H9 (cell line): ENCODE measurements at regions not wholly inside any gene's neighbourhood (a gene's known extent, or its start where the extent isn't known, plus 50 kb on each side); places are given as distances from the start of the nearest gene placed in this dataset.

Experiments
- DNase-seq: peaks from one replicate; pipeline ENCODE4 v3.0.0-alpha.2; 2017
- H2AFZ ChIP-seq: one replicate; pipeline ENCODE4 v1.6.1; 2013; ENCODE audit warnings: mild to moderate bottlenecking, low read length, control low read depth, moderate library complexity
- H2AK5ac ChIP-seq: 2 replicates; pipeline ENCODE4 v1.6.1; 2013; ENCODE audit warnings: low read length, control low read depth, mixed read lengths; ENCODE audit not compliant: insufficient read length
- H2BK120ac ChIP-seq: one replicate; pipeline ENCODE4 v1.6.1; 2013; ENCODE audit warnings: low read depth, mild to moderate bottlenecking, low read length, control low read depth, inconsistent platforms; ENCODE audit not compliant: poor library complexity, severe bottlenecking
- H2BK12ac ChIP-seq: 2 replicates; pipeline ENCODE4 v1.6.1; 2013; ENCODE audit warnings: low read length, control low read depth, mixed read lengths, low read depth; ENCODE audit not compliant: insufficient read length
- H2BK15ac ChIP-seq: 2 replicates; pipeline ENCODE4 v1.6.1; 2013; ENCODE audit warnings: low read depth, low read length, control low read depth
- H2BK20ac ChIP-seq: one replicate; pipeline ENCODE4 v1.6.1; 2013; ENCODE audit warnings: low read depth, mild to moderate bottlenecking, low read length, control low read depth, inconsistent platforms; ENCODE audit not compliant: poor library complexity, severe bottlenecking
- H2BK5ac ChIP-seq: 2 replicates; pipeline ENCODE4 v1.6.1; 2013; ENCODE audit warnings: low read length, control low read depth, mixed read lengths; ENCODE audit not compliant: insufficient read length
- H3K14ac ChIP-seq: 2 replicates; pipeline ENCODE4 v1.6.1; 2013; ENCODE audit warnings: low read length, control low read depth; ENCODE audit not compliant: insufficient read depth
- H3K18ac ChIP-seq: 2 replicates; pipeline ENCODE4 v1.6.1; 2013; ENCODE audit warnings: low read depth, mild to moderate bottlenecking, mixed read lengths, low read length, control low read depth; ENCODE audit not compliant: insufficient read length
- H3K23ac ChIP-seq: 2 replicates; pipeline ENCODE4 v1.6.1; 2013; ENCODE audit warnings: low read length, control low read depth, mixed read lengths, low read depth; ENCODE audit not compliant: insufficient read length
- H3K23me2 ChIP-seq: 2 replicates; pipeline ENCODE4 v1.6.1; 2013; ENCODE audit warnings: low read depth, mild to moderate bottlenecking, mixed read lengths, low read length, control low read depth; ENCODE audit not compliant: insufficient read length, poor library complexity, severe bottlenecking
- H3K27ac ChIP-seq: 2 replicates; pipeline ENCODE4 v1.5.1; 2013; ENCODE audit warnings: low read length, control low read depth, mixed read lengths, low read depth; ENCODE audit not compliant: insufficient read length
- H3K27me3 ChIP-seq: 2 replicates; pipeline ENCODE4 v1.6.1; 2013; ENCODE audit warnings: low read length, control low read depth, inconsistent platforms; ENCODE audit not compliant: insufficient read depth
- H3K4ac ChIP-seq: 2 replicates; pipeline ENCODE4 v1.6.1; 2013; ENCODE audit warnings: low read depth, mild to moderate bottlenecking, control low read depth, inconsistent platforms, low read length, moderate library complexity
- H3K4me1 ChIP-seq: 2 replicates; pipeline ENCODE4 v1.6.1; 2013; ENCODE audit warnings: low read length, control low read depth, inconsistent platforms; ENCODE audit not compliant: insufficient read depth
- H3K4me2 ChIP-seq: 2 replicates; pipeline ENCODE4 v1.6.1; 2013; ENCODE audit warnings: low read length, control low read depth, mixed read lengths; ENCODE audit not compliant: insufficient read length, insufficient read depth
- H3K56ac ChIP-seq: 2 replicates; pipeline ENCODE4 v1.6.1; 2013; ENCODE audit warnings: low read depth, mild to moderate bottlenecking, mixed read lengths, low read length, control low read depth; ENCODE audit not compliant: insufficient read length
- H3K79me1 ChIP-seq: 2 replicates; pipeline ENCODE4 v1.6.1; 2013; ENCODE audit warnings: low read depth, mild to moderate bottlenecking, moderate library complexity, low read length, control low read depth, inconsistent platforms; ENCODE audit not compliant: insufficient read depth, poor library complexity, severe bottlenecking
- H3K79me2 ChIP-seq: 2 replicates; pipeline ENCODE4 v1.6.1; 2013; ENCODE audit warnings: low read length, control low read depth, inconsistent platforms; ENCODE audit not compliant: insufficient read depth
- H3K9ac ChIP-seq: 2 replicates; pipeline ENCODE4 v1.6.1; 2013; ENCODE audit warnings: low read length, control low read depth, mixed read lengths; ENCODE audit not compliant: insufficient read length; ENCODE audit errors: extremely low read depth
- H3K9me3 ChIP-seq: one replicate; pipeline ENCODE4 v1.6.1; 2013; ENCODE audit warnings: low read depth, low read length, inconsistent platforms; ENCODE audit not compliant: control insufficient read depth
- H3T11ph ChIP-seq: one replicate; pipeline ENCODE4 v1.6.1; 2013; ENCODE audit warnings: mild to moderate bottlenecking, low read length, control low read depth, inconsistent platforms
- H4K20me1 ChIP-seq: one replicate; pipeline ENCODE4 v1.6.1; 2013; ENCODE audit not compliant: control insufficient read depth, insufficient read length, insufficient read depth
- H4K5ac ChIP-seq: 2 replicates; pipeline ENCODE4 v1.6.1; 2013; ENCODE audit warnings: low read depth, mild to moderate bottlenecking, mixed read lengths, low read length, control low read depth; ENCODE audit not compliant: insufficient read length
- H4K8ac ChIP-seq: replicated peaks from 2 replicates; pipeline ENCODE4 v1.6.1; 2013; ENCODE audit warnings: low read length, control low read depth, mixed read lengths, low read depth; ENCODE audit not compliant: insufficient read length
- H4K91ac ChIP-seq: 2 replicates; pipeline ENCODE4 v1.6.1; 2013; ENCODE audit warnings: low read depth, mild to moderate bottlenecking, moderate library complexity, mixed read lengths, low read length, control low read depth; ENCODE audit not compliant: insufficient read length
- H3K27ac Mint-ChIP-seq, 3 experiments: 2 replicates in 2 of 3; 3 replicates in 1 of 3; pipeline ENCODE4 v1.8.0; 2020 to 2021; ENCODE audit warnings: mixed read lengths in 3 of 3, mild to moderate bottlenecking in 1 of 3, moderate library complexity in 1 of 3
- H3K27me3 Mint-ChIP-seq: 2 replicates; pipeline ENCODE4 v1.8.0; 2021; ENCODE audit warnings: low read depth, mild to moderate bottlenecking, moderate library complexity, mixed read lengths
- H3K36me3 Mint-ChIP-seq, 3 experiments: 2 replicates in 2 of 3; 3 replicates in 1 of 3; pipeline ENCODE4 v1.8.0; 2020 to 2021; ENCODE audit warnings: low read depth in 3 of 3, mixed read lengths in 3 of 3; ENCODE audit not compliant: insufficient read depth in 1 of 3
- H3K4me1 Mint-ChIP-seq, 2 experiments: 2 replicates each; pipeline ENCODE4 v1.8.0; 2020; ENCODE audit warnings: mixed read lengths in 2 of 2
- H3K4me3 Mint-ChIP-seq, 2 experiments: 2 replicates in 1 of 2; 3 replicates in 1 of 2; pipeline ENCODE4 v1.8.0; 2020 to 2021; ENCODE audit warnings: mild to moderate bottlenecking in 2 of 2, mixed read lengths in 2 of 2, moderate library complexity in 1 of 2
- H3K9me3 Mint-ChIP-seq, 2 experiments: 2 replicates in 1 of 2; 3 replicates in 1 of 2; pipeline ENCODE4 v1.8.0; 2020; ENCODE audit warnings: mild to moderate bottlenecking in 2 of 2, mixed read lengths in 2 of 2, moderate library complexity in 1 of 2
- CTCF ChIP-seq: fragments of 200-600 bp; sonication (generic); conservative IDR thresholded peaks from 3 replicates; pipeline ENCODE4 v1.8.0; 2021; ENCODE audit warnings: antibody characterized with exemption, mild to moderate bottlenecking
- WGBS: extraction: QIAGEN DNeasy Blood & Tissue Kit; methylation state at CpG from one replicate; pipeline ENCODE4 v1.1.7; 2013; ENCODE audit warnings: missing lambda C conversion rate, low lambda C conversion rate, mixed read lengths; ENCODE audit not compliant: insufficient read length; ENCODE audit errors: extremely low coverage; 5-methylcytosine and 5-hydroxymethylcytosine counted together

- Histone ChIP-seq H4K20me1 (no peaks in the 10 kb centered on the region), H3K23ac (no peak overlapping the region), H3K79me1 (no peaks in the 10 kb centered on the region), H3K23me2 (no peaks in the 10 kb centered on the region), H3K79me2 (no peaks in the 10 kb centered on the region), H3K9ac (no peak overlapping the region), H2BK120ac (no peak overlapping the region), H3K14ac (no peak overlapping the region), H2BK12ac (no peak overlapping the region), H3K18ac (no peak overlapping the region), H3K27me3 (no peaks in the 10 kb centered on the region), H2BK15ac (no peak overlapping the region), H3K9me3 (no peaks in the 10 kb centered on the region), H2AK5ac (no peak overlapping the region), H2AFZ (no peak overlapping the region), H2BK20ac (no peak overlapping the region), H3K27ac (no peak overlapping the region), H3K4me2 (no peak overlapping the region), H4K8ac (no peak overlapping the region), H4K91ac (no peak overlapping the region), H4K5ac (no peak overlapping the region), H3K4me1 (no peaks in the 10 kb centered on the region), H3T11ph (no peak overlapping the region), H2BK5ac (no peak overlapping the region), H3K4ac (no peak overlapping the region), H3K56ac (no peak overlapping the region)
- H3K27me3 Mint-ChIP-seq, result no peaks in the 10 kb centered on the region; the same call in 1 of the 2 replicates
- WGBS, result no CpG with 5 or more reads among the region's 3 CpGs
- no peak for DNase-seq
- H3K36me3 Mint-ChIP-seq, result no peaks in the 10 kb centered on the region
- H3K9me3 Mint-ChIP-seq, result no peaks in the 10 kb centered on the region
- no peak overlapping the region for H3K4me3 Mint-ChIP-seq
- peaks cover 2 to 7% of the 10 kb centered on the region in 2 experiments for H3K4me1 Mint-ChIP-seq
- no peak for TF ChIP-seq CTCF
- H3K27ac Mint-ChIP-seq, result 0 out of 7 replicates have a peak overlapping the region, but pooled peaks of 1 of the 3 experiments have one; percentile 1
These were observed 424.9 kb downstream of the ADGRL2 start for GRCh38 chr1:82225421-82226185.
